Neuronal stem cell (in vitro differentiated cells): ENCODE measurements at regions not wholly inside any gene's neighbourhood (a gene's known extent, or its start where the extent isn't known, plus 50 kb on each side); places are given as distances from the start of the nearest gene placed in this dataset.

Experiments
- DNase-seq: peaks from one replicate; pipeline ENCODE4 v3.0.0-alpha.2; 2013; ENCODE audit warnings: low spot score
- H2AFZ ChIP-seq: one replicate; pipeline ENCODE4 v1.6.1; 2013; ENCODE audit warnings: mild to moderate bottlenecking, low read length, inconsistent platforms
- H2AK5ac ChIP-seq: 2 replicates; pipeline ENCODE4 v1.6.1; 2013; ENCODE audit warnings: low read depth, mild to moderate bottlenecking, inconsistent platforms, low read length, moderate library complexity, mixed read lengths
- H2BK120ac ChIP-seq: 2 replicates; pipeline ENCODE4 v1.6.1; 2013; ENCODE audit warnings: low read depth, mild to moderate bottlenecking, inconsistent platforms, low read length, moderate library complexity, mixed read lengths
- H2BK12ac ChIP-seq: one replicate; pipeline ENCODE4 v1.6.1; 2013; ENCODE audit warnings: low read length, inconsistent platforms
- H2BK15ac ChIP-seq: 2 replicates; pipeline ENCODE4 v1.6.1; 2013; ENCODE audit warnings: mild to moderate bottlenecking, low read length, inconsistent platforms, mixed read lengths
- H2BK5ac ChIP-seq: one replicate; pipeline ENCODE4 v1.6.1; 2013; ENCODE audit warnings: inconsistent platforms, mild to moderate bottlenecking, low read length, moderate library complexity
- H3K14ac ChIP-seq: one replicate; pipeline ENCODE4 v1.6.1; 2013; ENCODE audit warnings: low read length, inconsistent platforms
- H3K18ac ChIP-seq: 2 replicates; pipeline ENCODE4 v1.6.1; 2013; ENCODE audit warnings: low read length, inconsistent platforms
- H3K23ac ChIP-seq: 2 replicates; pipeline ENCODE4 v1.6.1; 2013; ENCODE audit warnings: low read depth, mild to moderate bottlenecking, mixed read lengths, low read length, inconsistent platforms; ENCODE audit not compliant: poor library complexity
- H3K27ac ChIP-seq: replicated peaks from 3 replicates; pipeline ENCODE4 v1.5.1; 2013; ENCODE audit warnings: low read length, inconsistent platforms
- H3K27me3 ChIP-seq, 3 experiments: 2 replicates each; pipeline ENCODE4 v1.6.1; 2013; ENCODE audit warnings: low read length in 3 of 3, mild to moderate bottlenecking in 2 of 3, inconsistent platforms in 1 of 3, low read depth in 1 of 3, mixed read lengths in 1 of 3, moderate library complexity in 1 of 3; ENCODE audit not compliant: control insufficient read depth in 3 of 3, insufficient read depth in 3 of 3
- H3K36me3 ChIP-seq, 2 donors: replicated peaks in 1 of 2; 2 replicates each; pipeline ENCODE4 v1.6.1; 2013; ENCODE audit warnings: low read length in 2 of 2; ENCODE audit not compliant: control insufficient read depth in 2 of 2, insufficient read depth in 2 of 2
- H3K4ac ChIP-seq: 2 replicates; pipeline ENCODE4 v1.6.1; 2013; ENCODE audit warnings: inconsistent platforms, mild to moderate bottlenecking, low read length, moderate library complexity
- H3K4me1 ChIP-seq, 2 donors: 1 replicate in 1 of 2; 2 replicates in 1 of 2; pipeline ENCODE4 v1.6.1; 2013; ENCODE audit warnings: low read length in 2 of 2, low read depth in 1 of 2; ENCODE audit not compliant: control insufficient read depth in 2 of 2, insufficient read depth in 1 of 2
- H3K4me2 ChIP-seq: one replicate; pipeline ENCODE4 v1.6.1; 2013; ENCODE audit warnings: mild to moderate bottlenecking, low read length, inconsistent platforms; ENCODE audit not compliant: insufficient read depth, poor library complexity, severe bottlenecking
- H3K4me3 ChIP-seq, 2 donors: 2 replicates each; pipeline ENCODE4 v1.5.1; 2013; ENCODE audit warnings: low read length in 2 of 2, mild to moderate bottlenecking in 2 of 2, inconsistent platforms in 1 of 2, moderate library complexity in 1 of 2
- H3K79me1 ChIP-seq: one replicate; pipeline ENCODE4 v1.6.1; 2013; ENCODE audit warnings: low read depth, mild to moderate bottlenecking, inconsistent platforms, low read length, moderate library complexity
- H3K9ac ChIP-seq: one replicate; pipeline ENCODE4 v1.6.1; 2013; ENCODE audit warnings: mild to moderate bottlenecking, low read depth, low read length, inconsistent platforms; ENCODE audit not compliant: poor library complexity
- H3K9me3 ChIP-seq, 2 donors: replicated peaks in 1 of 2; 2 replicates each; pipeline versions ENCODE3 to v1.6.1; 2013; ENCODE audit warnings: low read length in 2 of 2, mild to moderate bottlenecking in 2 of 2, inconsistent platforms in 1 of 2, low read depth in 1 of 2, mixed read lengths in 1 of 2, moderate library complexity in 1 of 2; ENCODE audit not compliant: control insufficient read depth in 2 of 2, insufficient read depth in 1 of 2
- H4K8ac ChIP-seq: one replicate; pipeline ENCODE4 v1.6.1; 2013; ENCODE audit warnings: low read depth, mild to moderate bottlenecking, inconsistent platforms, low read length, moderate library complexity
- H4K91ac ChIP-seq: one replicate; pipeline ENCODE4 v1.6.1; 2013; ENCODE audit warnings: low read length, low read depth, mild to moderate bottlenecking, inconsistent platforms; ENCODE audit not compliant: poor library complexity
- WGBS, 2 donors: extraction: QIAGEN DNeasy Blood & Tissue Kit; methylation state at CpG; one replicate each; pipeline ENCODE4 v1.1.7; 2013; ENCODE audit warnings: missing lambda C conversion rate in 2 of 2, mixed read lengths in 1 of 2; ENCODE audit not compliant: insufficient read length in 2 of 2, insufficient replicate concordance in 1 of 2; ENCODE audit errors: extremely low coverage in 2 of 2; 5-methylcytosine and 5-hydroxymethylcytosine counted together

DNA sequence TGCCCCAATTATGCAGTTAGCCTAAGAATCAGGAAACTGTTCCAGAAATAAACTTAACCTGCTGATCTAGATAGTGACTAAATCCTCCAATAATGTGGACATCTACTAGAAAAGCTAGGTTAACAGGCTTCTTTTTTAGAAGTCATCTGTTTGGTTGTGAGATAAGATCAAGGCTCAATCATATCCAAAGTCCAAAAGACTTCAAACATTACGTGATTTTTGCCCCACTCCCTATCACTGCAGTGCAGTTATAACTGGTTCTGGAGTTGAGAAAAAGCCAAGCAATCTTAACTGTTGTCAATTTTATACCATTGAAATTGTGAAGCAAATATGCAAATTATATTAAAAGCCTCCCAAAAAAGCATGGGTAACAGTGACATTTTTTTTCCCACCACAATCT is 781.4 kb downstream of the KLHL13 start:
- no peaks in the 10 kb centered on the region for H3K27me3 ChIP-seq
- no peak overlapping the region for H2BK120ac ChIP-seq
- WGBS, 2 donors = no CpG with 5 or more reads among the region's 1 CpG
- no peaks in the 10 kb centered on the region for H3K9me3 ChIP-seq
- no peak overlapping the region for H3K23ac ChIP-seq
- no peak overlapping the region for H2BK5ac ChIP-seq
- no peak overlapping the region for H3K4ac ChIP-seq
- no peaks in the 10 kb centered on the region for H3K36me3 ChIP-seq
- no peak overlapping the region for H4K91ac ChIP-seq
- H3K27ac ChIP-seq = no peak overlapping the region
- H3K18ac ChIP-seq = no peak overlapping the region
- no peak overlapping the region for H3K4me2 ChIP-seq
- no peak overlapping the region for H4K8ac ChIP-seq
- H3K4me3 ChIP-seq = no peak overlapping the region
- no peak overlapping the region for H3K14ac ChIP-seq
- no peak overlapping the region for H2BK15ac ChIP-seq
- H3K79me1 ChIP-seq = no peaks in the 10 kb centered on the region
- no peak for DNase-seq
- H2BK12ac ChIP-seq = no peak overlapping the region
- H3K4me1 ChIP-seq = no peaks in the 10 kb centered on the region
- H3K9ac ChIP-seq = no peak overlapping the region
- no peak overlapping the region for H2AFZ ChIP-seq
- no peak overlapping the region for H2AK5ac ChIP-seq

DNA sequence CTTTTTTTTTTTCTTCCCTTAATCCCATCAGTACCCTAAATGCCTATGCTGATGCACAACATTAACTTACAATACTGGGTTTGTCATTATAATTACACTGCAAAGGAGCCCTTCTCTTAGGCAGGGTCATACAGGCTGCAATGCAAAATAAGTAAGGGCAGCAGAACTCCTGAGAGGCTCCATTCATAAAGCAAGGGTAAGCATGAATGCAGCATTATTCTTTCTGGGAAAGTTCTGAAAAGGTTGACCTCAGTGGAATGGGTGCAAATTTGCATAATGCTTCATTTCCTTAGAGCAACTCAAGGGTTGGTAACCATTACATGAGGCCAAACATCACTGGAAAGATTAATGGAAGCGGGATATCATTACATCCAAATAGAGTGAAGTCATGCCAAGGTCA is 789.2 kb downstream of the KLHL13 start:
- Histone ChIP-seq H2BK15ac (no peak overlapping the region), H3K4ac (no peak overlapping the region), H2AFZ (no peak overlapping the region), H3K36me3 (no peaks in the 10 kb centered on the region), H2BK12ac (no peak overlapping the region), H3K27ac (no peak overlapping the region), H3K4me1 (no peaks in the 10 kb centered on the region), H4K8ac (no peak overlapping the region), H3K23ac (no peak overlapping the region), H2BK5ac (no peak overlapping the region), H3K27me3 (no peaks in the 10 kb centered on the region), H3K9me3 (no peaks in the 10 kb centered on the region), H3K14ac (no peak overlapping the region), H2AK5ac (no peak overlapping the region), H3K4me2 (no peak overlapping the region), H3K4me3 (no peak overlapping the region), H4K91ac (no peak overlapping the region), H3K9ac (no peak overlapping the region), H2BK120ac (no peak overlapping the region), H3K18ac (no peak overlapping the region), H3K79me1 (no peaks in the 10 kb centered on the region)
- no CpG with 5 or more reads among the region's 1 CpG for WGBS, 2 donors
- DNase-seq = no peak

DNA sequence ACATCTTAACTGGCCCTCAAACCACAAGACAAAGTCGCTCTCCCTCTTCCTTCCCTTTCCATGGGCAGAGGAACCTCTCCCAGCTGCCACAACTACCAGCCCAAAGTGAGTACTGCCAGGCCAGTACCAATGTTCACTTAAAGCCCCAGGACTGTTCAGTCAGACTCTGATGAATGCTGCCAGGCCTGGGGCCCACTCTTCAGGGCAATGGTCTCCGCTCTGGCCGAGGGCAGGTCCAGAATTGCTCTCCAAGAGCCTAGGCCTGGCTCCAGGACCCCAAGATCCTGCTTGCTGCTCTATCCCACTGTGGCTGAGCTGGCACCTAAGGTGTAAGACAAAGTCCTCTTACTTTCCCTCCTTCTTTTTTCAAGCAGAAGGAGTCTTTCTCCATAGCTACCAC is 790.9 kb downstream of the KLHL13 start:
- Histone ChIP-seq H3K79me1 (no peaks in the 10 kb centered on the region), H2BK15ac (no peak overlapping the region), H2BK5ac (no peak overlapping the region), H3K14ac (no peak overlapping the region), H2AK5ac (no peak overlapping the region), H3K9me3 (no peaks in the 10 kb centered on the region), H2BK12ac (no peak overlapping the region), H3K4me3 (no peak overlapping the region), H3K36me3 (no peaks in the 10 kb centered on the region), H3K27ac (no peak overlapping the region), H2BK120ac (no peak overlapping the region), H4K91ac (no peak overlapping the region), H4K8ac (no peak overlapping the region), H3K27me3 (no peaks in the 10 kb centered on the region), H3K23ac (no peak overlapping the region), H3K9ac (no peak overlapping the region), H2AFZ (no peak overlapping the region), H3K4ac (no peak overlapping the region), H3K4me2 (no peak overlapping the region), H3K18ac (no peak overlapping the region), H3K4me1 (no peaks in the 10 kb centered on the region)
- no peak for DNase-seq
- WGBS, 2 donors = no CpG with 5 or more reads among the region's 3 CpGs

DNA sequence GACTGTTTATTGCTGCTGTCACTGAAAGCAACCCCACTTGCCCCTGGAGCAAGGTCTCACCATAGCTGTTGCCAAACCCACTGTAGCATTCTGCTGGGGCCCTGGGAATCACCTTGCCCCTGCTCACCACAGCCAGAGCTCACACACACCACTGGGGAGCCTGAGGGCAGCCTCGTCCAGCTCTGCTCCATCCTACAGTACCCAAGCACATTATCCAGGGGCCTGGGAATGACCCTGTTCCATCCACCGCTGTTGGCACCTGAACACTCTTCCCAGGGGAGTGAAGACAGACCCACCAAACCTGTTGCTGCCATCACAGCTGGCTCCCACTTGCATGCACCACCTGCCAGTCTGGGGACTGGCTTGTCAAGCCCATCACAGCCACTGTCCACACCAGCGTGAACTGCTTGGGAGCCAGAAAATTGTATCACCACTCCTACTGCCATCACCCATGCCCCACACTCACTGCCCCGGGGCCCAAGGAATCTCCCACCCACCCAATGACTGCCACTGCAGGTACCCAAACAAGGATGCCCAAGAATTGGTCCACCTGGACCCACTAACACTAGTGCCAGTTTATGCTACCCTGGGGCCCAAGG is 811.3 kb downstream of the KLHL13 start:
- H3K4me3 ChIP-seq = no peak overlapping the region
- H3K9ac ChIP-seq = no peak overlapping the region
- no peaks in the 10 kb centered on the region for H3K79me1 ChIP-seq
- no CpG with 5 or more reads among the region's 4 CpGs for WGBS, 2 donors
- no peak overlapping the region for H3K14ac ChIP-seq
- no peak overlapping the region for H2BK15ac ChIP-seq
- no peak overlapping the region for H3K27ac ChIP-seq
- H4K8ac ChIP-seq = no peak overlapping the region
- no peak overlapping the region for H2BK5ac ChIP-seq
- H3K18ac ChIP-seq = no peak overlapping the region
- no peak overlapping the region for H2BK120ac ChIP-seq
- no peaks in the 10 kb centered on the region for H3K4me1 ChIP-seq
- H2AK5ac ChIP-seq = no peak overlapping the region
- no peak overlapping the region for H3K4me2 ChIP-seq
- DNase-seq = no peak
- no peaks in the 10 kb centered on the region for H3K9me3 ChIP-seq
- H2BK12ac ChIP-seq = no peak overlapping the region
- no peak overlapping the region for H4K91ac ChIP-seq
- no peak overlapping the region for H3K4ac ChIP-seq
- H3K27me3 ChIP-seq = no peaks in the 10 kb centered on the region
- H3K23ac ChIP-seq = no peak overlapping the region
- H2AFZ ChIP-seq = no peak overlapping the region
- no peaks in the 10 kb centered on the region for H3K36me3 ChIP-seq
